ENCODE measurements at regions not wholly inside any gene's neighbourhood (a gene's known extent, or its start where the extent isn't known, plus 50 kb on each side); places are given as distances from the start of the nearest gene placed in this dataset.

DNA sequence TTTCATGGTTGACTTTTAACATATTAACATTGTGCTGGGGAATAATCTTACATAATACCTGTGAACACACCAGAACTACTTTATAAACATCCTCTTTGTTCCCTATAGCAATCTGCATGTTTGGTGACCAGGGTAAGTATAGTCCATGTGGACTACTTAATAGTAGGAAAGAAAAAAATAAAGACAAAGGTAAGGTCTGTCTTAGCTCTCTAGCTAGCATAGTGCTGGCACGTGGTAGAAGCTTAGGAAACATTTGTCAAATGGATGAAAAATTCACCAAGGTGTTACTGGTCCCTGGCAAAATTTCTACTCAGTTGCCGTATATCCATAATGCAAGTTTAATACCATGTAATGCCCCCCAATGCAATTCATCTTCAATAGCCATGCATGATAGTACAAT lies 78.6 kb upstream of the ABCA1 start:
- no peak for TF ChIP-seq CTCF (IDR thresholded peaks at IDR 0.05)
- TF ChIP-seq POLR2A (IDR thresholded peaks at IDR 0.05): no peak

Measured in body of pancreas (tissue), 4 donors.